ENCODE measurements at regions not wholly inside any gene's neighbourhood (a gene's known extent, or its start where the extent isn't known, plus 50 kb on each side); places are given as distances from the start of the nearest gene placed in this dataset.
"Not testable (repeated sequence)": the region's sequence is repeated elsewhere in the genome, so short reads cannot be mapped to it uniquely, and the experiment has no call there.

DNA sequence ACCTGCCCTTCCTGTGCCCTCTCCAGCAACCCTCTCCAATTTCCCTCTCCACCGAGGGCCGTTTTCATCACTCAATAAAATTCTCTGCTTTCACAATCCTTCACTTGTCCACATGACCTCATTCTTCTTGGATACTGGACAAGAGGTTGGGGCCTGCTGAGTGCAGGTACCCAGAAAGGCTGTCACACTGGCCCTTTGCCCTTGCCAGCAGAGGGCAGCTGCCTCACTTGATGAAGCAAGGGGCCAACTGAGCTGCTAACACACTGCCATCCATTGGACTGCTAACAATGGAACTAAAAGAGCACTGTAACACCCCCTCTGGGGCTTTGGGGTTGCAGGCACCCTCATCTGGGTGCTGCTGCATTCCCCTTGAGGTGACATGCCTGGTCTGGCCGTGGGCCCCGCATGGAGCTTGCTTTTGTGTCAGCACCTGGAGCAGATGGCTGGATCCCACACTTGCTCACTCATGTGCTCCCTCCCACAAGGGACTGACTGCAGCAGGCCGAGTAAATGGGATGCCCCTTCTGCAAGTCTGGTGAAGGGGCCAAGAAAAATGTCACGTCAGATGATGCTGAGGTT is 308.1 kb upstream of the ADCY2 start:
- no peak for DNase-seq (ENCODE audit: low spot score)

- no peak for DNase-seq (ENCODE audit: low spot score)
Observed at GRCh38 chr5:7088849-7089248, 307.1 kb upstream of the ADCY2 start.

DNA sequence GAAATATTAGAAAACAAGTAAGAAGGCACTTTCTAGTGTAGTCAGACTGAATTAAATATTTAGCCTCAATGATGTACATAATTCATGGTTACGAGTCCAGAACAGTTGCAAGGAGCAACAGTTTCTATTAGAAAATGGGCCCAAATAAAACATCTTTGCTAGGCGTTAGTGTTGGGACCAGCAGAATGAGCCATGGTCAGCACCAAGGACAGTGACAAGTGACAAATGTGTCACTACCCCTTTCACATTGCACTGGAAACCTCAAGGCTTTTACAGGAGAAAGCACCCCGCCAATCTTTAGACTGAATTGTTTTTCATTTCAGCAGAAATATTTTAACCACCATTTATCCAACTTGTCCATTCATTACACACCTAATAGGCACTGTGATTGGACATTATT is 301.3 kb upstream of the ADCY2 start:
- DNase-seq (ENCODE audit: low spot score): no peak

GRCh38 chr5:7096294-7096693 is 299.6 kb upstream of the ADCY2 start:
- no peak for DNase-seq (ENCODE audit: low spot score)

DNA sequence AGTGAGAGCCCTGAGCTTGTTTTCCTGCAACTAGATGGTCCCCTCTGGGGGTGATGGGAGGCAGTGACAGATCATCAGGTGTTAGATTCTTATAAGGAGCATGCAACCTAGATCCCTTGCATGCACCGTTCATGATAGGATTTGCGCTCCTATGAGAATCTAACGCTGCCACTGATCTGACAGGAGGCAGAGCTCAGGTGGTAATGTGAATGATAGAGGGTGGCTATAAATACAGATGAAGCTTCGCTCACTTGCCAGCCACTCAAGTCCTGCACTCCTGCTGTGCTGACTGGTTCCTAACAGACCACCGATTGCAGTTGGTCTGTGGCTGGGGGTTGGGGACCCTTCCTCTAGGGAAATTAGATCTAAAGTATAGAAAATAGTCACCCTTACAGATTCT is 290.6 kb upstream of the ADCY2 start:
- DNase-seq (ENCODE audit: low spot score): no peak

GRCh38 chr5:7117961-7118360 is 278.0 kb upstream of the ADCY2 start:
- DNase-seq (ENCODE audit: low spot score): no peak

DNA sequence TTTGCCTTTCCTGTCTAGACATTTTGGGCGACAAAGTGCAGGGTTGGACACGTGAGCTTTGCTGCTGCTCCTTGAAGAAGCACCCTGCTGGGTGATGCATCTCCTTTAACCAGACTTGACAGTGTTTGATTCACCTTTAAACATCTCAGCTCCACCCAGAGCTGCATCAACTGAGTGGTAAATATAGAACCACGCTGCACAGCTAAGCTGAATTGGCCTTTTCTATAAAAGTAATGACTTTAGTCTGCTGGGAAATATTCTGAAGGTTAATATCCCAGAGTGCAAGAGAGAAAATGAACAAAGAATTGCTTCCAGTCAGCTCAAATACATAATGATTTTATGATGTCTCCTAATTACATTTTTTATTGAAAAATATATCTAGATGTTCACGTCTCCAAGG is 264.3 kb upstream of the ADCY2 start:
- DNase-seq (ENCODE audit: low spot score): no peak

- DNase-seq (ENCODE audit: low spot score): no peak
Observed at GRCh38 chr5:7146886-7147285, 249.1 kb upstream of the ADCY2 start.

DNA sequence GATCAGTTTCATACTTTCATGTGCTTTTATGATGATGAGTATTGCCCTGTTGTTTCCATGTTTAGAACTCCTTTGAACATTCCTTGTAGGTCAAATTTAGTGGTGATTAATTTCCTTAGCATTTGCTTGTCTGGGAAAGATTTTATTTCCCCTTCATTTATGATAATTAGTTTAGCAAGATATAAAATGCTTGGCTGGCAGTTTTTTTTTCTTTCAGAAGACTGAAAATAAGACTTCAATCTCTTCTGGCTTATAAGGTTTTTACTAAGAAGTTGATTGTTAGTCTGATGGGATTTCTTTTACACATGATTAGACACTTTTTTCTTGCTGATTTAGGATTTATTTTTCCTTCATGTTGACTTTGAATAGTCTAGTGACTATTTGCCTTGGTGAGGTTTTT is 238.9 kb upstream of the ADCY2 start:
- DNase-seq (ENCODE audit: low spot score): no peak

DNA sequence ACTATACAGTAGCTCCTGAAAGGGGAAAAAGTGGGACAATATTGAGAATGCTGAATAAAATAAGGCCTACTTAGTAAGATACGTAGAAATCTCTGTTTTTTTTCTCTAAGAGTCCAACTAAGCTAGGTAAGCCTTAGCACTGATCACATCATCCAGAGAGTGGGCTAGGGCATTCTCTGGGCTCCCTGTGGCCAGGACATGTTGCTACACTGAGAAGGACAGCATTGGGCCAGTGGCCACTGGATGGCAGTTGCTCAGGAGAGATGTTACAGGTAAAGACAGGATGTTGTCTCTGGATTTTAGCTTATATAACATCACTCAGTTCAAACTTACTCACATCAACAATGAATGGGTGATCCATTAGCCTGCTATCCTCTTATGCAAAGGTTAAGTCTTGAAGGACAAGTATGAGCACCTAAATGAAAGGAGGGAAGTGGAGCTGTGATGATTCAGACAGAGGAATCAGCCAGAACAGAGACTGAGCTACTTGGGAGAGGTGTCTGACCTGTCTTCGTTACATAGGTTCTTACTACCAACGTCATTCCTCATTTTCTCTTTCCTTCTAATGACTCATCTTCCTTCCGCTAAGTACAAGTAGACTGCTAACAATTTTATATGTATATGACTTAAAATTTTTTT is 226.6 kb upstream of the ADCY2 start:
- no peak for DNase-seq (ENCODE audit: low spot score)

DNA sequence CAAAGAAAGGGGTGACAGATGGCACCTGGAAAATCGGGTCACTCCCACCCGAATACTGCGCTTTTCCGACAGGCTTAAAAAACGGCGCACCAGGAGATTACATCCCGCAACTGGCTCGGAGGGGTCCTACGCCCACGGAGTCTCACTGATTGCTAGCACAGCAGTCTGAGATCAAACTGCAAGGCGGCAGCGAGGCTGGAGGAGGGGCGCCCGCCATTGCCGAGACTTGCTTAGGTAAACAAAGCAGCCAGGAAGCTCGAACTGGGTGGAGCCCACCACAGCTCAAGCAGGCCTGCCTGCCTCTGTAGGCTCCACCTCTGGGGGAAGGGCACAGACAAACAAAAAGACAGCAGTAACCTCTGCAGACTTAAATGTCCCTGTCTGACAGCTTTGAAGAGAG is 225.2 kb upstream of the ADCY2 start:
- DNase-seq (ENCODE audit: low spot score): not testable (repeated sequence)

DNA sequence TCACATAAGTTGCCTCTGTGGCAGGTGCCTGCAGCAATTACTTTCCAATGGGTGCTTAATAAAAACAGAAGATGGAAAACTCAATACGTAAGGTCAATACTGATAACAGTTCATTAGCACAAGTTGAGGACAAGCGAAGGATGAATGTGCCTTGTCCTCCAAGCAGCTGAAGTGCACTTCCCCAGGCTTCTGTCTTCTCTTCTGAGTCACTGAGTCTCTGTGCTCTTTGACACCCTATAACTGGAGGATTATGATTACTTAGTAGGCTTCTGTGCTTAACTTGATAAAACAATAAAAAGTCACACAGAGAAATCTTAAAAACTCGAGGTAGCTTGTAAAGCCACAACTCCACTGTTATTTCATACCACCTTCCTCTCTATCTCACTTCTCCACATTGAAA is 216.6 kb upstream of the ADCY2 start:
- DNase-seq (ENCODE audit: low spot score): no peak

DNA sequence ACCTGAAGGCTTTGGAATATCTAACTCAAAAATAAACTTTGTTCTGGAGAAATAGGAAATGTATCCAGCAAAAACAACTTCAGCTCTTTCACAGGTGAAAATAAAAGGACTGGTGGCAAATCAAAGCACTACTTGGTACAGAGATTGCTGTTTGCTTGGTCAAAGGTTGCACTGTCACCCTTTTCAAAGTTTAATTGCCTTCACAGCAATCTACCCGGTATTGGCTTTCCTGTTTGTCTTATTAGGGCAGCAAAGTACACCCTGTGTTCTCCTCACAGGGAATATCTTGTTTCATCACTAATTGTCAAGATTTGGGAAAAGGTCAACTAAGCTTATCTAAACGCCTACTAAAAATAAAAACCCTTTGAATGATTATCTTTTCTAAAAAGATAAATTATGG is 214.1 kb upstream of the ADCY2 start:
- no peak for DNase-seq (ENCODE audit: low spot score)

DNA sequence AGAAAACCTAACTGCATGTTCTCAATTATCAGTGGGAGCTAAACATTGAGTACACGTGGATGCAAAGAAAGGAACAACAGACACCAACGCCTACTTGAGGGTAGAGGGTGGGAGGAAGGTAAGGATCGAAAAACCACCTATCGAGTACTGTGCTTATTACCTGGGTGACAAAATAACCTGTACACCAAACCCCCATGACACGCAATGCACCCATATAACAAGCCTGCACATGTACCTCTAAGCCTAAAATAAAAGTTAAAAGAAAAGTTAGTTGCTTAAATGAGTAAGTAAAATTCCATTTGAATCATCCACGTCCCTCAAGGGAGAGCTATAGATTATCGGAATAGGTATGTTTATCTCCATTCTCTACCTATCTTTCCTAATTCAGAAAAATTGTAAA is 210.2 kb upstream of the ADCY2 start:
- DNase-seq (ENCODE audit: low spot score): no peak

GRCh38 chr5:7186818-7187217 is 209.1 kb upstream of the ADCY2 start:
- DNase-seq (ENCODE audit: low spot score): no peak

GRCh38 chr5:7190712-7191250 is 205.2 kb upstream of the ADCY2 start:
- DNase-seq (ENCODE audit: low spot score): no peak

GRCh38 chr5:7192016-7192415 is 203.9 kb upstream of the ADCY2 start:
- no peak for DNase-seq (ENCODE audit: low spot score)

DNA sequence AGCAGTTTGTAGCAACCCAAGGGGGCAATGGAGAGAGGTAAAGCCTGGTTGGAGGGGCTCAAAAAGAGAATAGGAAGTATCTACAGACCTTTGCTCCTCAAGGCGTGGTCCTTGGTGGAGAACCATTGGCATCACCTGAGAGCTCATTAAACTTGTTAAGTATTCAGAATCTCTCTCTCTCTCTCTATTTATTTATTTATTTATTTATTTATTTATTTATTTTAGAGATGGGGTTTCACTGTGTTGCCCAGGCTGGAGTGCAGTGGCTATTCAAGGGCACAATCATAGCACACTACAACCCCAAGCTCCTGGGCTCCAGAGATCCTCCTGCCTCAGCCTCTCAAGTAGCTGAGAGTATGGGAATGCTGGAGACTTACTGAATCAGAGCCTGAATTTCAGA is 193.1 kb upstream of the ADCY2 start:
- no peak for DNase-seq (ENCODE audit: low spot score)

- DNase-seq (ENCODE audit: low spot score): no peak
Observed at GRCh38 chr5:7207979-7208378, 188.0 kb upstream of the ADCY2 start.

GRCh38 chr5:7208938-7209337 is 187.0 kb upstream of the ADCY2 start:
- no peak for DNase-seq (ENCODE audit: low spot score)

DNA sequence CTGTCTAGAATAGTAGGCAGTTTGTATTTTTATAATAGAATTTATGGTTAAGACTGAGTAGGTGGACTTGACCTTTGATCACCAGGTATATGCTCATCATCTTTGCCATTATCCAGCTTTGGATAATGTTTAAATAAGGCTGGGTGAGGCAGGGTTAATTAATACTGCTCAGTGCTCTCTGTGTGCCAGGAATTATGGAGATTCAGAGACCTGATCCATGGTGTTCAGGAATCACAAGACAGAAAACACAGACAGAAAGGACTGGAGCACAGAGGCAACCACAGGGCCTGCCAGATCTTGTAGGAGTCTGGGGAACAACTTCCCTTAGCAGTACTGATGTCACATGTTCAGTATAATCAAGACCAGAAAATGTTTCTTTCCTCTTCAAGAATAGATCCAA is 186.3 kb upstream of the ADCY2 start:
- DNase-seq (ENCODE audit: low spot score): no peak

DNA sequence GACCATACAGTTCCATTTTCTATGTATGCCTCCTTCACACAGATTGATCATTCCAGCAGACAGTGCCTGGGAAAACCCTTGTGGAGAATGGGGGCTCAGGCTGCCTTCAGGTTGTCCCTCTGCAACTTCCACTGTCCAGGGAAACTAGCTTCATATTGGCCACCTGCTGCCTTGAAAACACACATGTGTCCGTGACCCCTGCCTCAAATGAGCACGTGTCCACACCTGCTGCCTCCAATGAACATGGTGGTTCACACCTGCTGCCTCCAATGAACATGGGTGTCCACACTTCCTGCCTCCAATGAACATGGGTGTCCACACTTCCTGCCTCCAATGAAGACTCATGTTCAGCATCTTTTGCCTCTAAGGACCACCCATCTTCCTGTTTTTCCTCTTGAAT is 185.4 kb upstream of the ADCY2 start:
- DNase-seq (ENCODE audit: low spot score): no peak

DNA sequence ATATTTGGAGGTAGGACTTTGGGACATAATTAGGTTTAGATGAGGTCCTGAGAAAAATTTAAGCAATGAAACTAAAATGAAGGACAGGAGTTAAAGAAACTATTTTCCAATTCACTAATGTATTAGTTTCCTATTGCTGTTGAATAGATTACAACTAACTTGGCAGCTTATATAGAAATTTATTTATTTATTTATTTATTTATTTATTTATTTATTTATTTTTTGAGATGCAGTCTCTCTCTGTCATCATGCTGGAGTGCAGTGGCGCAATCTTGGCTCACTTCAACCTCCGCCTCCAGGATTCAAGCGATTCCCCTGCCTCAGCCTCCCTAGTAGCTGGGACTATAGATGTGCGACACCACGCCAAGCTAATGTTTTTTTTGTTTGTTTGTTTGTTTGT is 182.4 kb upstream of the ADCY2 start:
- no peak for DNase-seq (ENCODE audit: low spot score)

GRCh38 chr5:7214906-7215416 is 181.0 kb upstream of the ADCY2 start:
- DNase-seq (ENCODE audit: low spot score): no peak

All from hepatic stellate cell (primary cell).